ENCODE measurements at regions not wholly inside any gene's neighbourhood (a gene's known extent, or its start where the extent isn't known, plus 50 kb on each side); places are given as distances from the start of the nearest gene placed in this dataset.
"Not testable (repeated sequence)": the region's sequence is repeated elsewhere in the genome, so short reads cannot be mapped to it uniquely, and the experiment has no call there.

- no peak overlapping the region for H3K27ac Mint-ChIP-seq
- no peak overlapping the region for H3K4me3 Mint-ChIP-seq
- no peaks in the 10 kb centered on the region for H3K27me3 Mint-ChIP-seq
- ATAC-seq (no peak), DNase-seq (no peak)
- no peaks in the 10 kb centered on the region for H3K9me3 Mint-ChIP-seq
- no peaks in the 10 kb centered on the region for H3K4me1 Mint-ChIP-seq
- H3K36me3 Mint-ChIP-seq (ENCODE audit: low read depth): no peaks in the 10 kb centered on the region
These were observed 234.5 kb upstream of the SLIT2 start for GRCh38 chr4:20017070-20017776.

- DNase-seq (no peak), ATAC-seq (no peak)
- Mint-ChIP-seq H3K27ac (no peak overlapping the region), H3K4me1 (no peaks in the 10 kb centered on the region), H3K36me3 (ENCODE audit: low read depth) (no peaks in the 10 kb centered on the region), H3K9me3 (no peaks in the 10 kb centered on the region), H3K4me3 (no peak overlapping the region), H3K27me3 (no peaks in the 10 kb centered on the region)
These were observed 236.0 kb upstream of the SLIT2 start for GRCh38 chr4:20015636-20016224.

GRCh38 chr4:20003836-20004558, 247.7 kb upstream of the SLIT2 start:
- not testable (repeated sequence) for H3K36me3 Mint-ChIP-seq (ENCODE audit: low read depth); H3K9me3 Mint-ChIP-seq; H3K27me3 Mint-ChIP-seq

GRCh38 chr4:19999775-20000414, 251.8 kb upstream of the SLIT2 start:
- ATAC-seq (no peak), DNase-seq (no peak)
- Mint-ChIP-seq H3K36me3 (ENCODE audit: low read depth) (no peaks in the 10 kb centered on the region), H3K4me3 (no peak overlapping the region), H3K27me3 (no peaks in the 10 kb centered on the region), H3K4me1 (no peaks in the 10 kb centered on the region), H3K27ac (no peak overlapping the region), H3K9me3 (no peaks in the 10 kb centered on the region)

More at GRCh38 chr4:20003836-20004558, 247.7 kb upstream of the SLIT2 start:
- H3K4me3 Mint-ChIP-seq, DNase-seq, ATAC-seq, H3K27ac Mint-ChIP-seq, H3K4me1 Mint-ChIP-seq: not testable (repeated sequence)

- no peaks in the 10 kb centered on the region for H3K27me3 Mint-ChIP-seq
- DNase-seq (no peak), ATAC-seq (no peak)
- no peaks in the 10 kb centered on the region for H3K4me1 Mint-ChIP-seq
- H3K4me3 Mint-ChIP-seq: no peak overlapping the region
- no peak overlapping the region for H3K27ac Mint-ChIP-seq
- no peaks in the 10 kb centered on the region for H3K36me3 Mint-ChIP-seq (ENCODE audit: low read depth)
- no peaks in the 10 kb centered on the region for H3K9me3 Mint-ChIP-seq
These were observed 252.4 kb upstream of the SLIT2 start for GRCh38 chr4:19999276-19999675.

GRCh38 chr4:19993242-19993641, 258.5 kb upstream of the SLIT2 start:
- H3K4me3 Mint-ChIP-seq: no peak overlapping the region
- no peaks in the 10 kb centered on the region for H3K27me3 Mint-ChIP-seq
- peaks cover 4% of the 10 kb centered on the region for H3K9me3 Mint-ChIP-seq
- H3K36me3 Mint-ChIP-seq (ENCODE audit: low read depth): no peaks in the 10 kb centered on the region
- no peak for ATAC-seq
- DNase-seq: no peak
- H3K27ac Mint-ChIP-seq: no peak overlapping the region
- no peaks in the 10 kb centered on the region for H3K4me1 Mint-ChIP-seq

- DNase-seq (no peak), ATAC-seq (no peak)
- Mint-ChIP-seq H3K4me3 (no peak overlapping the region), H3K9me3 (peaks cover 9% of the 10 kb centered on the region), H3K4me1 (no peaks in the 10 kb centered on the region), H3K27ac (no peak overlapping the region), H3K27me3 (no peaks in the 10 kb centered on the region), H3K36me3 (ENCODE audit: low read depth) (no peaks in the 10 kb centered on the region)
These were observed 259.1 kb upstream of the SLIT2 start for GRCh38 chr4:19992471-19993093.

- Mint-ChIP-seq H3K9me3 (peaks cover 14% of the 10 kb centered on the region), H3K27ac (no peak overlapping the region), H3K4me1 (no peaks in the 10 kb centered on the region), H3K36me3 (ENCODE audit: low read depth) (no peaks in the 10 kb centered on the region), H3K4me3 (no peak overlapping the region), H3K27me3 (no peaks in the 10 kb centered on the region)
- ATAC-seq: no peak
- no peak for DNase-seq
These were observed 264.0 kb upstream of the SLIT2 start for GRCh38 chr4:19987746-19988145.

GRCh38 chr4:19983072-19983471, 268.6 kb upstream of the SLIT2 start:
- H3K4me3 Mint-ChIP-seq: no peak overlapping the region
- peaks cover 18% of the 10 kb centered on the region for H3K9me3 Mint-ChIP-seq
- H3K36me3 Mint-ChIP-seq (ENCODE audit: low read depth): no peaks in the 10 kb centered on the region
- H3K27ac Mint-ChIP-seq: no peak overlapping the region
- no peak for ATAC-seq
- no peak for DNase-seq
- H3K4me1 Mint-ChIP-seq: no peaks in the 10 kb centered on the region
- no peaks in the 10 kb centered on the region for H3K27me3 Mint-ChIP-seq

- no peaks in the 10 kb centered on the region for H3K27me3 Mint-ChIP-seq
- no peak overlapping the region for H3K4me3 Mint-ChIP-seq
- no peak overlapping the region for H3K27ac Mint-ChIP-seq
These were observed 269.1 kb upstream of the SLIT2 start for GRCh38 chr4:19982556-19982955.

GRCh38 chr4:19971829-19972228, 279.9 kb upstream of the SLIT2 start:
- Mint-ChIP-seq H3K9me3 (peaks cover 25% of the 10 kb centered on the region), H3K27ac (no peak overlapping the region), H3K36me3 (ENCODE audit: low read depth) (no peaks in the 10 kb centered on the region), H3K27me3 (no peaks in the 10 kb centered on the region), H3K4me1 (no peaks in the 10 kb centered on the region), H3K4me3 (no peak overlapping the region)
- ATAC-seq (no peak), DNase-seq (no peak)

More at GRCh38 chr4:19982556-19982955, 269.1 kb upstream of the SLIT2 start:
- Mint-ChIP-seq H3K4me1 (no peaks in the 10 kb centered on the region), H3K36me3 (ENCODE audit: low read depth) (no peaks in the 10 kb centered on the region), H3K9me3 (peaks cover 13% of the 10 kb centered on the region)
- no peak for ATAC-seq
- DNase-seq: no peak

- no peak overlapping the region for H3K4me3 Mint-ChIP-seq
- DNase-seq (no peak), ATAC-seq (no peak)
- H3K4me1 Mint-ChIP-seq: no peaks in the 10 kb centered on the region
- peaks cover 20% of the 10 kb centered on the region for H3K9me3 Mint-ChIP-seq
- no peaks in the 10 kb centered on the region for H3K27me3 Mint-ChIP-seq
- no peaks in the 10 kb centered on the region for H3K36me3 Mint-ChIP-seq (ENCODE audit: low read depth)
- no peak overlapping the region for H3K27ac Mint-ChIP-seq
These were observed 282.2 kb upstream of the SLIT2 start for GRCh38 chr4:19969492-19969891.

- ATAC-seq: no peak
- no peaks in the 10 kb centered on the region for H3K27me3 Mint-ChIP-seq
- H3K9me3 Mint-ChIP-seq: peaks cover 7% of the 10 kb centered on the region
- no peak for DNase-seq
- no peak overlapping the region for H3K27ac Mint-ChIP-seq
- H3K4me1 Mint-ChIP-seq: no peaks in the 10 kb centered on the region
- H3K4me3 Mint-ChIP-seq: no peak overlapping the region
- no peaks in the 10 kb centered on the region for H3K36me3 Mint-ChIP-seq (ENCODE audit: low read depth)
These were observed 290.6 kb upstream of the SLIT2 start for GRCh38 chr4:19961091-19961490.

- Mint-ChIP-seq H3K4me1 (no peaks in the 10 kb centered on the region), H3K27ac (no peak overlapping the region), H3K4me3 (no peak overlapping the region), H3K36me3 (ENCODE audit: low read depth) (no peaks in the 10 kb centered on the region), H3K27me3 (no peaks in the 10 kb centered on the region), H3K9me3 (peaks cover 3% of the 10 kb centered on the region)
- DNase-seq (no peak), ATAC-seq (no peak)
These were observed 292.9 kb upstream of the SLIT2 start for GRCh38 chr4:19958848-19959247.

Measured in activated naive CD8-positive, alpha-beta T cell treated with anti-CD3 and anti-CD28 coated beads, Interleukin-2, amount 50 U/mL, for 24 hours (primary cell).